IgD-negative memory B cell (primary cell): ENCODE measurements at regions not wholly inside any gene's neighbourhood (a gene's known extent, or its start where the extent isn't known, plus 50 kb on each side); places are given as distances from the start of the nearest gene placed in this dataset.
"Not testable (repeated sequence)": the region's sequence is repeated elsewhere in the genome, so short reads cannot be mapped to it uniquely, and the experiment has no call there.

Experiments
- H3K27ac Mint-ChIP-seq, 3 donors: one replicate each; pipeline ENCODE4 v1.8.0; 2020 to 2022; ENCODE audit warnings: mild to moderate bottlenecking in 3 of 3, mixed read lengths in 3 of 3, moderate library complexity in 1 of 3
- H3K27me3 Mint-ChIP-seq: one replicate; pipeline ENCODE4 v1.8.0; 2021; ENCODE audit warnings: mixed read lengths
- H3K36me3 Mint-ChIP-seq: one replicate; pipeline ENCODE4 v1.8.0; 2020; ENCODE audit warnings: mild to moderate bottlenecking, mixed read lengths
- H3K4me1 Mint-ChIP-seq, 3 donors: one replicate each; pipeline ENCODE4 v1.8.0; 2020 to 2022; ENCODE audit warnings: mixed read lengths in 3 of 3, mild to moderate bottlenecking in 1 of 3
- H3K4me3 Mint-ChIP-seq, 4 donors: one replicate each; pipeline ENCODE4 v1.8.0; 2020 to 2022; ENCODE audit warnings: mild to moderate bottlenecking in 4 of 4, mixed read lengths in 4 of 4, moderate library complexity in 3 of 4
- H3K9me3 Mint-ChIP-seq, 3 donors: one replicate each; pipeline ENCODE4 v1.8.0; 2020 to 2021; ENCODE audit warnings: mixed read lengths in 3 of 3, mild to moderate bottlenecking in 1 of 3

DNA sequence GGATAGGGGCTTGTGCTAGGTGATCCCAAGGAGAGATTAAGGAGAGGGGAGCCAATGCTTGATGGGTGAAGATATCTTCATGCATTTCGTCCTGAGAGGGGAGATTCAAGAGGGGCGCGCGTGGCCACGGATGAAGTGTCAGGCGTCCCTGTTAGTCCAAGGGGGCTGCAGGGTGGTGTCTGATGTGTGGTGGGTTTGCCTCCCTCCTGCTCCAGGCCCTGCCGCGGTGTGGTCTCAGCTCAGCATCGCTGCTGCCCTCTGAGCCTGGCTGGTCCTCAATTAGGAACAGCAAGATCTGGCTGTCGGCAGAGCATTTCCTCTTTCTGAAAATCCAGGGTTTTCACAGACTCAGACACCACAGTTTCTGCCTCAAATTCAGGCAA is 318.0 kb downstream of the THBS2 start:
- no peaks in the 10 kb centered on the region for H3K36me3 Mint-ChIP-seq
- H3K4me3 Mint-ChIP-seq: no peak overlapping the region
- H3K27ac Mint-ChIP-seq: no peak overlapping the region
- no peaks in the 10 kb centered on the region for H3K4me1 Mint-ChIP-seq
- peaks cover 7% of the 10 kb centered on the region for H3K27me3 Mint-ChIP-seq
- H3K9me3 Mint-ChIP-seq: peaks cover 0 to 2% (median 0%) of the 10 kb centered on the region in 3 donors

DNA sequence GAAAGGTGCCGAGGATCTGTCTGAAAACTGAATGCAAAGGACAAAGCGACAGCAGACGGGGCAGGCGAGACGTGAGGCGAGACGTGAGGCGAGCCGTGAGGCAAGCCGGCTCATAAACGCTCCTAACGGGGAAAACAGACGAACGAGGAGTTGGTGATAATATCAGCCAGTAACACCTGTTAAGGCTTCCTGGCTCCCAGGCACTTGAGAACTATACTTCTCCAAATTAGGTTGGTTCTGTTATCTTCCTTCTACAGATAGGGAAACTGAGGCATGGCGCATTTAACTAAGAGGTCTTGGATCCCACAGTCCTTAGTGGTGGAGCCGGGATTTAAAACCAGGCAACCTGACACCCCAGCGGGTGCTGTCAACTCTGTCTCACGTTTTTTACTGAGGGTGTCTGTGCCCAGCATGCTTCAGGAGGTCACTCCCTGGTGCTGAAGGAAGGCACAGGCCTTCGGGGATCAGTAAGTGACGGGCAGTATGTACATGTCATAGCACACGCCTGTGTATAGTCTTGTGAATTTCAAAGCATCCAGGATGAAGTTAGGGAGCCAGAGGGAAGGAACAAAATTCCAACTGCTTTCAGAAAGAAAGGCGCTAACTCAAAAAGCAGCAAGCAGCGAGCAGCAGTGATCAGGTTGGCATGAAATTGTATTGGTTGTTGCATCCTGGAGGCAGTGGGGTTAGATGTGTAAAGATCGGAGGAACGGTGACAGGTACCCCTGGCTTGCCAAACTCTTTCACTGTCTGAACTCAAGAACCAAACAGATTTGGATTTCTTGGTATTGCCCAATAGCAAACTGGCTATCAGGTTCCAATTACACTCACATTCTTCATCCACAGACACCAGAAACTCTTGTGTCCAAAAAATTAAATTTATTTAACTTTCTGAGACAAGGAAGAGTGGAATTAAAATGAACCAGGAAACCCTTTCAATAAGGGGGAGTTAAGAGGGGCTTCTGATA is 318.7 kb downstream of the THBS2 start:
- peaks cover 0 to 2% (median 0%) of the 10 kb centered on the region in 3 donors for H3K9me3 Mint-ChIP-seq
- no peak overlapping the region for H3K27ac Mint-ChIP-seq
- peaks cover 7% of the 10 kb centered on the region for H3K27me3 Mint-ChIP-seq
- no peak overlapping the region for H3K4me3 Mint-ChIP-seq
- H3K36me3 Mint-ChIP-seq: no peaks in the 10 kb centered on the region
- no peaks in the 10 kb centered on the region for H3K4me1 Mint-ChIP-seq

DNA sequence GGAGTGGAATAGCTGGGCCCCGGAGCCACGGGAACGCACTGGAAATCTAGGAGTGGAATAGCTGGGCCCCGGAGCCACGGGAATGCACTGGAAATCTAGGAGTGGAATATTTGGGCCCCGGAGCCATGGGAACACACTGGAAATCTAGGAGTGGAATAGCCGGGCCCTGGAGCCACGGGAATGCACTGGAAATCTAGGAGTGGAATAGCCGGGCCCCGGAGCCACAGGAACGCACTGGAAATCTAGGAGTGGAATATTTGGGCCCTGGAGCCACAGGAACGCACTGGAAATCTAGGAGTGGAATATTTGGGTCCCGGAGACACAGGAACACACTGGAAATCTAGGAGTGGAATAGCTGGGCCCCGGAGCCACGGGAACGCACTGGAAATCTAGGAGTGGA is 321.5 kb downstream of the THBS2 start:
- not testable (repeated sequence) for H3K27ac Mint-ChIP-seq, H3K36me3 Mint-ChIP-seq

DNA sequence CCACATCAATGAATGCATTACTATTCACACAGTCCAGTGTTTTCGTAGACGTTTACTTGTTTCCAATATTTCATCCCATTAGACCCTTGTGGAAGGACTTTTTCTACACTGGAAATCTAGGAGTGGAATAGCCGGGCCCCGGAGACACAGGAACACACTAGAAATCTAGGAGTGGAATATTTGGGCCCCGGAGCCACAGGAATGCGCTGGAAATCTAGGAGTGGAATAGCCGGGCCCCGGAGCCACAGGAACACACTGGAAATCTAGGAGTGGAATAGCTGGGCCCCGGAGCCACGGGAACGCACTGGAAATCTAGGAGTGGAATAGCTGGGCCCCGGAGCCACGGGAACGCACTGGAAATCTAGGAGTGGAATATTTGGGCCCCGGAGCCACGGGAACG is 322.6 kb downstream of the THBS2 start:
- H3K4me1 Mint-ChIP-seq, H3K27me3 Mint-ChIP-seq, H3K36me3 Mint-ChIP-seq, H3K9me3 Mint-ChIP-seq, H3K4me3 Mint-ChIP-seq, H3K27ac Mint-ChIP-seq: not testable (repeated sequence)

More for the DNA sequence above, 321.5 kb downstream of the THBS2 start:
- H3K4me3 Mint-ChIP-seq, H3K27me3 Mint-ChIP-seq, H3K9me3 Mint-ChIP-seq, H3K4me1 Mint-ChIP-seq: not testable (repeated sequence)

DNA sequence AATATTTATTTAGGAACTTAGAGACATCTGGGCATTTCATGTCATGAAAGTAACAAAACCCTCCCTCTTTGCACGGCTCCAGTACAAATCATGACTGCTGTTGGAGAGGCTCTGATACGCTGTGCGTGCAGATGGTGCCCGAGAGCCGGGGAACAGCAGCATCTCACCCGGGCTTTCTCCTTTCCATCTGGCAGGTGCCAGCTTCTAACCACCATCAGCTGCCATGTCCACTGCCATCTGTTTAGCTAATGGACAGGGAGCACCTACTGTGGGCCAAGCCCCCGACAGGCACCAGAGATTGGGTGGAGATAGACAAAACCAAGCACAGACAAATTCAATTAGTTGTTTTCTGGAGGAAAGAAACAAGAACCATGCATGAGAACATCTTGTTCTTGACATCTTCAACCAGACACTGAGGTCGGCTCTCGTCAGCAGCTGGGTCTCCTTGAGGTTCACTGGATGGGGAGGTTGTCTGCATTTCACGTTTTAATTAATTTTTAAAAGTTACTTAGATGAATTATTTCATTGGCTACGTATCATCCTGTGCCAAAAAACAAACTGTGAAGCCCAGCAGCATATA is 323.7 kb downstream of the THBS2 start:
- Mint-ChIP-seq H3K9me3 (peaks cover 0 to 4% (median 3%) of the 10 kb centered on the region in 3 donors), H3K4me1 (no peaks in the 10 kb centered on the region), H3K27ac (no peak overlapping the region), H3K4me3 (no peak overlapping the region), H3K27me3 (peaks cover 6% of the 10 kb centered on the region), H3K36me3 (no peaks in the 10 kb centered on the region)

DNA sequence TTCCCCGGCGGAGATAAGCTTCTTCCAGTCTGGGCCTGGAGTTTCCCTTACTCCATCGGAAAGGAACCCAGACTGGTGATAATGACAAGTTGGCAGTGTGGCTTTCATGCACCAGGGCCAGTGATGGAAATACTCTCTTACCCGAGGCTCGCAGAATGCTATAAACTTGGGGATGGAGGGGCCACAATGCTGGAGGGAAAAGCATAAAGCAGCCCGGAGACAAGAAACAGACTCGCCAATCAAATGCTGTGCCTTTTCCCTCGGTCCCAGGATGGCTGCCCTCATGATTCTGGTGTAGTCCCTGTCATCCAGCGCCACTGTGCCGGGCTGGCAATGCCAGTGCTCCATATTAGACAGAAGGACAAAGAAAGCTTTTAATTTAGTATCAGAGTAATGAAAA is 325.6 kb downstream of the THBS2 start:
- Mint-ChIP-seq H3K9me3 (peaks cover 0 to 5% (median 3%) of the 10 kb centered on the region in 3 donors), H3K27me3 (peaks cover 6% of the 10 kb centered on the region), H3K27ac (no peak overlapping the region), H3K4me3 (no peak overlapping the region), H3K4me1 (no peaks in the 10 kb centered on the region), H3K36me3 (no peaks in the 10 kb centered on the region)

DNA sequence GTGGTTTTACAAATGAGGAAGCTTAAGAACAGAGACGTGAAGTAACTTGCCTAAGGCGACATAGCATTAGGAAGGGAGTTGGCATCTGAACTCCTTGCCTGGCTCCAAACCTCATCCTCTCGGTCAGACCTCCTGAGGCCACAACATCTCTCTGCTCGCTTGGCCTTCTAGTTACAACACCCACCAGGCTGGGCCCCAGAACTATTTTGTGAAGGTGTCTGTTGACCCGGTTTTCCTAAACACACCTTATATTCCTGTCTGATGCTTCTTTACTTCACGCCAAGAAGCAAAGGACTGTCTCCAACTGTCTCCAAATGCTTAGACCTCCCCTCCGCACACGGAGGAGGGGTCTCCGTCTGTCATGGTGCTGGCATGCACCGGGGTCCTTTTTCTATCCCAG is 326.6 kb downstream of the THBS2 start:
- Mint-ChIP-seq H3K9me3 (peaks cover 0 to 6% (median 5%) of the 10 kb centered on the region in 3 donors), H3K36me3 (no peaks in the 10 kb centered on the region), H3K4me3 (no peak overlapping the region), H3K27me3 (peaks cover 6% of the 10 kb centered on the region), H3K4me1 (no peaks in the 10 kb centered on the region), H3K27ac (no peak overlapping the region)

DNA sequence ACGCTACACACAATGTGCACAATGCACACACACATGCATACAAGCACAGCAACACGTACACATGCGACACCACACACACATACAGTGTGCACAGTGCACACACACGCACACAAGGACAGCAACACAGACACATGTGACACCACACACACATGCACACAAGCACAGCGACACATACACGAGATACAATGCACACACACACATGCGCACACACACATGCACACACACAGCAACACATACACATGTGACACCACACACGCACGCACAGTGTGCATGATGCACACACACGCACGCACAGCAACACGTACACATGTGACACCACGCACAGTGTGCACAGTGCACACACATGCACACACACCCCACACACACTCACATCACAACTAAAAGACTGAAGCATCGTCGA is 327.3 kb downstream of the THBS2 start:
- Mint-ChIP-seq H3K27me3 (peaks cover 6% of the 10 kb centered on the region), H3K4me1 (no peaks in the 10 kb centered on the region), H3K27ac (no peak overlapping the region), H3K36me3 (no peaks in the 10 kb centered on the region), H3K9me3 (peaks cover 0 to 6% (median 5%) of the 10 kb centered on the region in 3 donors), H3K4me3 (no peak overlapping the region)

DNA sequence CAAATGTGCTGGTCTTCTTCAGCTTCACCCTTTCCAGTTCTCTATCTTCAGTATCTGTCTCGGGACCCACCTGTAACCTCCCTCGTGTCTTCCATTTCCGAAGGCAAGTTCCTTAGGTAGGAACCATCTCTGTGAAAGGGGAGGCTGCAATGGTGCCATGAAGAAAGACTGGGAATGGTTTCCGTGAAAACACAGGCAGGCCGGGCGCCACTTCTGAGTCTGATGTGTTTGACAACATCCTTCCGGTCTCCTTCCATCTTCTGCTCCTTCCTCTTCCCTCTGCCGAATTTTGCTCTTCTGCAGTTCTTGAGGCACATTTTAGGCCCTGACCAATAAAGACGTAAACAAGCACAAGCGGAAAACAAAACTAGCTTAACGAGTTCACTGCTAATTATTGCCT is 328.0 kb downstream of the THBS2 start:
- Mint-ChIP-seq H3K36me3 (no peaks in the 10 kb centered on the region), H3K4me3 (no peak overlapping the region), H3K27me3 (peaks cover 8% of the 10 kb centered on the region), H3K27ac (no peak overlapping the region), H3K4me1 (no peaks in the 10 kb centered on the region), H3K9me3 (peaks cover 0 to 6% (median 5%) of the 10 kb centered on the region in 3 donors)

DNA sequence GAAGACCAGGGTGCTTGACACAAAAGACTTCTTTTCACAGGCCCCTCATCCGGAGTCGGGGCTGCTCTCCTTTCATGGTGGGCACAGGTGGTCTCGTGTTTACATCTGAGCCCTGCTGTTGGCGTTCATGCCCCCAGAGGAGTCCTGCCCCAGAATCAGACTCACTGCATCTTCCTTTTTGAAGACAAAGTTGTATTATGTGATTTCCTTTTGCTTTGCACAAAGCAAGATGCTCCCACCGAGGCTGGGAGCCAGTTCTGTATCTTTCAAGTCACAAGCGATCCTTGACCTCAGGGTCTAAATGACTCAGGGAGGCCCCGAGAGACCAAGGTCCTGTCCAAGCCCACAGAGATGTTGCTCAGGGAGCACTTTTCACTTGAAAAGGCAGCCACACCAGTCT is 330.5 kb downstream of the THBS2 start:
- no peaks in the 10 kb centered on the region for H3K4me1 Mint-ChIP-seq
- peaks cover 0 to 6% (median 3%) of the 10 kb centered on the region in 3 donors for H3K9me3 Mint-ChIP-seq
- no peaks in the 10 kb centered on the region for H3K36me3 Mint-ChIP-seq
- peaks cover 8% of the 10 kb centered on the region for H3K27me3 Mint-ChIP-seq
- H3K27ac Mint-ChIP-seq: no peak overlapping the region
- H3K4me3 Mint-ChIP-seq: no peak overlapping the region

DNA sequence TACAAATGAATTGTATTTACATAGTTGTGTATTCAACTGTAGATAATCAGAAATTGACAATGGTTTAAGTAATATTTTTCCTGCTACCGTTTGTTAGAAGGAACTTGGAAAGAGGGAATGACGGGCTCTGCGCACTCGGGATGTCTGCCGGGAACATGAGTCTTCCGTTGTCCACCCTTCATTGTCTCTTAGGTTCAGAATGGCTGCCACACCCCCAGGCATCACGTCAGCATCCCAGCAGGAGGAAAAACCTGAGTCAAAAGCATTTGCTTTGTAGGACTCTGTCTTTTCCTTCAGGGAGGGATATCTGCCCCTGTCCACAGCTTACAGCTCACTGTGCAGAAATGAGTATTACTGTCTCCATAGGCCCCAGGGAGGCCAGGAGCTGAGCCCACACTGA is 331.2 kb downstream of the THBS2 start:
- peaks cover 0 to 6% (median 3%) of the 10 kb centered on the region in 3 donors for H3K9me3 Mint-ChIP-seq
- no peak overlapping the region for H3K4me3 Mint-ChIP-seq
- H3K4me1 Mint-ChIP-seq: no peaks in the 10 kb centered on the region
- H3K27ac Mint-ChIP-seq: no peak overlapping the region
- H3K27me3 Mint-ChIP-seq: peaks cover 8% of the 10 kb centered on the region
- H3K36me3 Mint-ChIP-seq: no peaks in the 10 kb centered on the region

DNA sequence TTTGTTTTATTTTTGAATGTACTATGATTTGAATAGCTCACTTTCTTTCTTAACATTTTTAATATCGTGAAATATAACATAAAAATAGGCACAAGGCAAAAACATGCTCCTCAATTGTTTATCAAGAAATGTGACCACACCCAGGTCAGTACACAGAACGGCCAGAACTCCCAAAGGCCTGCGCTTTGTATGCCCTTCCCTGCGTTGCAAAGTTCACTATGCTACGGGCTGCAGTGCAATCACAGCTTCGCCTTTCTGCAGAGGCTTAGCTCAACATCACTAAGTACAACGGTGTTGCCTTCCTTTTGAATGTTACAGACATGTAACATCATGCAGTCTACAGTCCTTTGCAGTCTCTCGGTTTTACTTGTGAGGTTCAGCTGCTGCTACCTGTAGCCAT is 333.4 kb downstream of the THBS2 start:
- H3K4me1 Mint-ChIP-seq: no peaks in the 10 kb centered on the region
- no peaks in the 10 kb centered on the region for H3K36me3 Mint-ChIP-seq
- H3K27ac Mint-ChIP-seq: no peak overlapping the region
- H3K9me3 Mint-ChIP-seq: peaks cover 0 to 3% (median 2%) of the 10 kb centered on the region in 3 donors
- no peak overlapping the region for H3K4me3 Mint-ChIP-seq
- peaks cover 2% of the 10 kb centered on the region for H3K27me3 Mint-ChIP-seq

DNA sequence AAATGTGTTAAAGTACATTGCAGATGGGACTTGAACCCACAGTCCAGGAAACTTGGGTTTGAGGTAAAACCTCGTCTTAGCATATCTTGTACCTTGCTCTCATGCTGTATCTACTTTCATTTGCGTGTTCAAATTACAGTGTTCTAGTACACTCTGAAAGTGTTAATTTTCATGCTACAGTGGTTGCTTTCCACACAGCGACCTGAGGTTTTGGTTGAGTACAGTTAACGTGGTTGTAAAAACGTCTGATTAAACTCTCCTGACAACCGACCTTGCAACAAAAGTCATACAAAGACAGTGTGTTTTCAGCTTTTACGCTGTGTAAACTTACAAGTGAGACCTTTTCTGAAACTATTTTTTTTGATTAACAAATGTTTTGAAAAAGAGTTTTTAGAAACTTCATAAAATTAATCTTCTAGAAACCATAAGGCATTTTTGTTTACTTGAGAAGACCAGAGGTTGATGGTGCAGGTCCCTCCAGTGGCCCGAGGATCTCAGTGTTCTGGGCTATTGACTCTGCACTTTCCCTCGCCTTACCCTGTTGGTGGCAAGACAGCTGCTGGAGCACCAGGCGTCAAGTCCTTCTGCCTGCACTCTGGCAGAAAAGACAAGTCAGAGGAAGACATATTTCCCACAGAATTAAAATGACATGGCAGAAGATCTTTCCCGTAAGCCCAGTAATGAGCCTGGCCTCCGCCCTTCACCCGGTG is 334.0 kb downstream of the THBS2 start:
- Mint-ChIP-seq H3K4me3 (no peak overlapping the region), H3K27ac (no peak overlapping the region), H3K36me3 (peaks cover 3% of the 10 kb centered on the region), H3K4me1 (no peaks in the 10 kb centered on the region), H3K27me3 (peaks cover 2% of the 10 kb centered on the region), H3K9me3 (peaks cover 0 to 3% (median 2%) of the 10 kb centered on the region in 3 donors)

DNA sequence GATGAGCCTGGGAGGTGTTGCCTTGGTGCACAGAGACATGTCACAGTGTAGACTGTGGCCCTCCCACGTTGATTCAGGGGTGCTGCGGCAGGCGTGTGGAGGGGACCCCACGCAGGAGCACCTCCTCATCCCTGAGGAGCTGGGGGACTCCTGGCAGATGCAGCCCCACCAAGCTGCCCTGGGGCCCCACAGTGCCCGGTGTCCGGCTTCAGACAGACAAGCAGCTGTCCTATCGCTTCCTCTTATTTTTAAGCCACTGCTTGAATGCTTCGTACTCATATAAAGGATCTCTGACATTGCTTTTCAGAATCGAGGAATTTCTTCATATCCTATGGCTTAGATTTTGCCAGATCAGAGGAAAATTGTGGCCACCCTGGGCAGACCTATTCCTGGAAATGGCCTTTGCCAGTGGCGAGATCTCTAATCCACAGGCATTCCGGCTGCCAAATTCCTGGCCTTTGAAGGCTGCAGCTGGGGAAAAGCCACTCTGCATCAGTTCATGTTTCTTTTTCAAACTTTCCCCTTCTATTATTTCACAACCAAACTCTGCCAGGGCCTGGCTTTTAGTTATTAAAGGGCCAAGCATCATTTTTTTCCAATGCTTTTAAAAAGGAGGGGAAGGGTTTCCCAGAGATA is 337.0 kb downstream of the THBS2 start:
- Mint-ChIP-seq H3K4me3 (no peak overlapping the region), H3K27me3 (peaks cover 2% of the 10 kb centered on the region)

DNA sequence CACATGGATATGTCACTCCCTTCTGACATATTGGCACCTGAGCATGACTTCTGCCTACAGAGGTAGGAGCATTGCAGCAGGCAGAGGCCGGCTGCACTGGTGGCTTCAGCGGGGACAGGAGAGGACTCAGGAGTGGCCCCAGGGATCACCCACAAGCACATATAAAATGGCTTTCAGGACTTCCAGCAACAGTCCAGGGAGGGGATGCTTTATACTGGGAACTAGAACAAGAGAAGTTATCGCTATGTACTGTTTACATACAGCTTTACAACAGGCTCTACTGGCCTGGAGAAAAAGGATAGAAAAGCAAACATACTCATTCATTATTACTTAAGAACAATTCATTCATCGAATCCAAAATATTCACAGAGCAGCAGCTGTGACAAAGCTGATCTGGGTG is 337.8 kb downstream of the THBS2 start:
- H3K27ac Mint-ChIP-seq: no peak overlapping the region
- H3K9me3 Mint-ChIP-seq: no peaks in the 10 kb centered on the region
- peaks cover under 1% of the 10 kb centered on the region for H3K27me3 Mint-ChIP-seq
- no peaks in the 10 kb centered on the region for H3K4me1 Mint-ChIP-seq
- H3K36me3 Mint-ChIP-seq: peaks cover 3% of the 10 kb centered on the region
- no peak overlapping the region for H3K4me3 Mint-ChIP-seq

More for the DNA sequence above, 337.0 kb downstream of the THBS2 start:
- H3K4me1 Mint-ChIP-seq: no peaks in the 10 kb centered on the region
- H3K27ac Mint-ChIP-seq: no peak overlapping the region
- H3K9me3 Mint-ChIP-seq: no peaks in the 10 kb centered on the region
- H3K36me3 Mint-ChIP-seq: peaks cover 3% of the 10 kb centered on the region
